HG02885 (cell line): ENCODE measurements at regions not wholly inside any gene's neighbourhood (a gene's known extent, or its start where the extent isn't known, plus 50 kb on each side); places are given as distances from the start of the nearest gene placed in this dataset.

ENCODE experiments used
- ATAC-seq: cut with Tn5 transposase; IDR thresholded peaks from one replicate; pipeline ENCODE4 v1.9.1; 2021; ENCODE audit warnings: mild to moderate bottlenecking; ENCODE audit not compliant: unreplicated experiment, poor library complexity

- no peak for ATAC-seq
Observed at GRCh38 chr12:98406378-98406777, 109.0 kb upstream of the TMPO start.

- ATAC-seq: no peak
Observed at GRCh38 chr12:98408681-98409080, 106.7 kb upstream of the TMPO start.

GRCh38 chr12:98409548-98409947, 105.8 kb upstream of the TMPO start:
- ATAC-seq: no peak

GRCh38 chr12:98410356-98410755, 105.0 kb upstream of the TMPO start:
- ATAC-seq: no peak

- no peak for ATAC-seq
Observed at GRCh38 chr12:98416845-98417244, 98.5 kb upstream of the TMPO start.

- no peak for ATAC-seq
Observed at GRCh38 chr12:98417266-98417665, 98.1 kb upstream of the TMPO start.

- peak; percentile 60 for ATAC-seq
Observed at GRCh38 chr12:98418357-98419075, 96.9 kb upstream of the TMPO start.

- ATAC-seq: no peak
Observed at GRCh38 chr12:98419081-98419794, 96.2 kb upstream of the TMPO start.

GRCh38 chr12:98419795-98420404, 95.5 kb upstream of the TMPO start:
- no peak for ATAC-seq

GRCh38 chr12:98420461-98420860, 94.9 kb upstream of the TMPO start:
- ATAC-seq: no peak

- ATAC-seq: no peak
Observed at GRCh38 chr12:98421316-98421715, 94.1 kb upstream of the TMPO start.

- no peak for ATAC-seq
Observed at GRCh38 chr12:98422359-98422758, 93.0 kb upstream of the TMPO start.

- ATAC-seq: no peak
Observed at GRCh38 chr12:98422812-98423211, 92.6 kb upstream of the TMPO start.

- ATAC-seq: no peak
Observed at GRCh38 chr12:98423963-98424362, 91.4 kb upstream of the TMPO start.

- peak; percentile 89 for ATAC-seq
Observed at GRCh38 chr12:98424726-98425401, 90.5 kb upstream of the TMPO start.

GRCh38 chr12:98425859-98426258, 89.5 kb upstream of the TMPO start:
- ATAC-seq: no peak

- no peak for ATAC-seq
Observed at GRCh38 chr12:98431089-98431488, 84.3 kb upstream of the TMPO start.

GRCh38 chr12:98437166-98437565, 78.2 kb upstream of the TMPO start:
- no peak for ATAC-seq

GRCh38 chr12:98437806-98438595, 77.4 kb upstream of the TMPO start:
- ATAC-seq: no peak

GRCh38 chr12:98438656-98439230, 76.6 kb upstream of the TMPO start:
- ATAC-seq: no peak
